Suprapubic skin (tissue), 4 donors: ENCODE measurements at regions not wholly inside any gene's neighbourhood (a gene's known extent, or its start where the extent isn't known, plus 50 kb on each side); places are given as distances from the start of the nearest gene placed in this dataset.
"Not testable (repeated sequence)": the region's sequence is repeated elsewhere in the genome, so short reads cannot be mapped to it uniquely, and the experiment has no call there.

Experiments used
- DNase-seq, 2 donors: peaks; one replicate each; pipeline ENCODE4 v3.0.0-alpha.2; 2019; ENCODE audit warnings: low spot score in 2 of 2
- H3K27ac ChIP-seq: fragments of 200-600 bp; sonication (generic); one replicate; pipeline ENCODE4 v1.5.1; 2019
- H3K27me3 ChIP-seq: fragments of 200-600 bp; sonication (generic); one replicate; pipeline ENCODE4 v1.5.1; 2019
- H3K36me3 ChIP-seq: fragments of 200-600 bp; sonication (generic); one replicate; pipeline ENCODE4 v1.5.1; 2019
- H3K4me1 ChIP-seq: fragments of 200-600 bp; sonication (generic); one replicate; pipeline ENCODE4 v1.5.1; 2019
- H3K4me3 ChIP-seq: fragments of 200-600 bp; sonication (generic); one replicate; pipeline ENCODE4 v1.5.1; 2019; ENCODE audit warnings: mild to moderate bottlenecking
- H3K9me3 ChIP-seq: fragments of 200-600 bp; sonication (generic); one replicate; pipeline ENCODE4 v1.5.1; 2019
- EP300 ChIP-seq: sonication (generic); formaldehyde crosslinking; IDR thresholded peaks from one replicate; pipeline ENCODE4 v1.6.1; 2017; ENCODE audit warnings: antibody characterized with exemption
- POLR2A ChIP-seq, 2 donors: fragments of 450-650 bp; IDR thresholded peaks; one replicate each; pipeline ENCODE4 v1.6.1; 2017; ENCODE audit warnings: antibody characterized with exemption in 2 of 2, mild to moderate bottlenecking in 2 of 2, moderate library complexity in 2 of 2
- POLR2AphosphoS5 ChIP-seq, 3 donors: sonication (generic); formaldehyde crosslinking; IDR thresholded peaks; one replicate each; pipeline ENCODE4 v1.6.1; 2017; ENCODE audit warnings: antibody characterized with exemption in 3 of 3
- WGBS: methylation state at CpG from one replicate; pipeline ENCODE4 v1.1.5; 2018; 5-methylcytosine and 5-hydroxymethylcytosine counted together
- TF ChIP-seq, protein P1 (sequence below), 2 donors: fragments of 200-600 bp in 1 of 2; fragments of 450-650 bp in 1 of 2; sonication (generic) in 1 of 2; IDR thresholded peaks; one replicate each; pipeline ENCODE4 v1.5.1; 2016 to 2019; ENCODE audit warnings: antibody characterized with exemption in 2 of 2, mild to moderate bottlenecking in 1 of 2, moderate library complexity in 1 of 2

DNA sequence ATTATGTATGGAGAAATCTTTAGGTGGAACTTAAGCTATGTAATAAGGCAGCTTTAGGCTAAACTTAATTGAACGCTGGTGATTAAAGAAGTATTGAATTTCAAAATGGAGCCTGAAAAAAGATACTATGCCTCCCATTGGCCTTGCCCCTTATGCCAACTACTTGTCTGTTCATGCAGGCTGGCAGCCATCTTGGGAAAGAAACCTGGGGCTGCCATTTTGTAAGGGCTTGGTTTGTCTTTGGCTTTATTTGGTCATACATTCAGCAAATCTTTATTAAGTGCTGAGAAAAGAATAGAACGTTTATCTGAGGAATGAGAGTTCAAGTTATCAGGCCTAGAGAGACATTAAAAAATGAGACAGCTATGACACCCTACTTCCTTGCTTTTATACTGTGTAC is 231.3 kb downstream of the KCNE4 start:
- TF ChIP-seq POLR2AphosphoS5 (IDR thresholded peaks at IDR 0.05) = no peak
- no peak for TF ChIP-seq EP300
- no peak for TF ChIP-seq POLR2A (IDR thresholded peaks at IDR 0.05)
- TF ChIP-seq, protein P1, sequence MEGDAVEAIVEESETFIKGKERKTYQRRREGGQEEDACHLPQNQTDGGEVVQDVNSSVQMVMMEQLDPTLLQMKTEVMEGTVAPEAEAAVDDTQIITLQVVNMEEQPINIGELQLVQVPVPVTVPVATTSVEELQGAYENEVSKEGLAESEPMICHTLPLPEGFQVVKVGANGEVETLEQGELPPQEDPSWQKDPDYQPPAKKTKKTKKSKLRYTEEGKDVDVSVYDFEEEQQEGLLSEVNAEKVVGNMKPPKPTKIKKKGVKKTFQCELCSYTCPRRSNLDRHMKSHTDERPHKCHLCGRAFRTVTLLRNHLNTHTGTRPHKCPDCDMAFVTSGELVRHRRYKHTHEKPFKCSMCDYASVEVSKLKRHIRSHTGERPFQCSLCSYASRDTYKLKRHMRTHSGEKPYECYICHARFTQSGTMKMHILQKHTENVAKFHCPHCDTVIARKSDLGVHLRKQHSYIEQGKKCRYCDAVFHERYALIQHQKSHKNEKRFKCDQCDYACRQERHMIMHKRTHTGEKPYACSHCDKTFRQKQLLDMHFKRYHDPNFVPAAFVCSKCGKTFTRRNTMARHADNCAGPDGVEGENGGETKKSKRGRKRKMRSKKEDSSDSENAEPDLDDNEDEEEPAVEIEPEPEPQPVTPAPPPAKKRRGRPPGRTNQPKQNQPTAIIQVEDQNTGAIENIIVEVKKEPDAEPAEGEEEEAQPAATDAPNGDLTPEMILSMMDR (IDR thresholded peaks at IDR 0.05) = no peak

DNA sequence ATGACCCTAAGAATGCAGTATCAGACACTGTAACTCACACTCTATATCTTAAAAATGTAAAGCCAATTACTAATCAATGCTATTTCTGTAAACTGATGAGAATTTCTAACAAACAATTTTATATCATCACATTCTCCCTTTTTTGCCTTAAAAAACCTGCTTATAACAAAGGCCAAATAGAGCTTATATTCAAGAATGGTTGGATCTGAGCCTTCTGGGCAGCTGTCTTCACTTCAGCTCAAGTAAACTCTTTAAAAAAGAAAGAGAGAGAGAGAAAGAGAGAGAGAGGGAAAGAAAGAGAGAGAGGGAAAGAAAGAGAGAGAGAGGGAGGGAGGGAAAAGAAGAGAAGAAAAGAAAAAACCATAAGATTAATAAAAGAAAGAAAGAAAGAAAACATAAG is 231.8 kb downstream of the KCNE4 start:
- DNase-seq = no peak
- Histone ChIP-seq H3K9me3 (no peaks in the 10 kb centered on the region), H3K4me3 (no peak overlapping the region), H3K27me3 (no peaks in the 10 kb centered on the region), H3K36me3 (no peaks in the 10 kb centered on the region), H3K4me1 (no peaks in the 10 kb centered on the region), H3K27ac (no peak overlapping the region)
- TF ChIP-seq EP300 (no peak), POLR2A (IDR thresholded peaks at IDR 0.05) (no peak), POLR2AphosphoS5 (IDR thresholded peaks at IDR 0.05) (no peak)
- TF ChIP-seq, protein P1 (IDR thresholded peaks at IDR 0.05) = no peak

More for the DNA sequence above, 231.3 kb downstream of the KCNE4 start:
- Histone ChIP-seq H3K27ac (no peak overlapping the region), H3K36me3 (no peaks in the 10 kb centered on the region), H3K27me3 (no peaks in the 10 kb centered on the region), H3K4me3 (no peak overlapping the region), H3K9me3 (no peaks in the 10 kb centered on the region), H3K4me1 (no peaks in the 10 kb centered on the region)
- WGBS = 87% methylated on average over 2 of the region's 2 CpGs
- DNase-seq = no peak

DNA sequence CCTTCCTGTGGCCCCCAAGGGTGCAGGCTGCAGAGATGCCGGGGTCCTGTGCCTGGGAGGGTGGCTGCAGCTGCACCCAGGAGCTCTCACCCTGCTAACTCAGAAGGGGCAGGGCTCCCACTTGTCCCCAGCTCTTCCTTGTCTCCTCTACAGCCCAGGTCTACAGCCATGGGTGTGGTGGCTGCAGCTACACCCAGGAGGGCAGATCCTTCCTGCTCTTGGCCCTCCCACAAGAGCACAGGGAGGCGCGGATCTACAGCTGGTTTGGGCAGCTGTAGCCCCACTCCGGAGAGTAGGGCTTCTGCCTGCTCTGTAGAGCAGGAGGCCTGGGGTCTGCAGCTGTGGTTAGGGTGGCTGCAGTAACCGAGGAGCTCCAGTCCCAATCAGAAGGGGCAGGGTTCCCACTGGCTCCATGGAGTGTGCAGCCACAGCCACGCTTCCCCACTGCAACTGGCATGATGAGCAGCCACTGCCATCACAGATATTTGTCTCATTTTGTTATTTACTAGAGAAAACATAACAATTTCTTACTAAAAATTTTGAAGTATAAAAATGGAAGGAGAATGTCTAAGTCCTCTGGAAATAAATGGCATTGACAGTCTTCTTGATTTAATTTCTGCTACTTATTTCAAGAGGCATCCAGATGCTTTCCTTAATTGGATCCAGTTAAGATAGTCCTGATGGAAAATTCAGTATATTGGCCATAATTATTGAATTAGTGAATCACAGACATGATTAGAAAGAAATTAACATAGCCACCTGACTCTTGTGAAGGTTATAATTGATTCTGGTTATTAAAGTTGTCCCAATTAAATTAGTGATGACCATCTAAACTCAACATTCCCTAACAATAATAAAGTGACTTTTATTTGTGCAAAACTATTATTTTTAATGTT is 233.6 kb downstream of the KCNE4 start:
- 85% methylated on average over 5 of the region's 6 CpGs for WGBS
- no peak for DNase-seq
- TF ChIP-seq POLR2AphosphoS5 (IDR thresholded peaks at IDR 0.05) (no peak), EP300 (no peak), POLR2A (IDR thresholded peaks at IDR 0.05) (no peak)
- TF ChIP-seq, protein P1 (IDR thresholded peaks at IDR 0.05) = no peak

DNA sequence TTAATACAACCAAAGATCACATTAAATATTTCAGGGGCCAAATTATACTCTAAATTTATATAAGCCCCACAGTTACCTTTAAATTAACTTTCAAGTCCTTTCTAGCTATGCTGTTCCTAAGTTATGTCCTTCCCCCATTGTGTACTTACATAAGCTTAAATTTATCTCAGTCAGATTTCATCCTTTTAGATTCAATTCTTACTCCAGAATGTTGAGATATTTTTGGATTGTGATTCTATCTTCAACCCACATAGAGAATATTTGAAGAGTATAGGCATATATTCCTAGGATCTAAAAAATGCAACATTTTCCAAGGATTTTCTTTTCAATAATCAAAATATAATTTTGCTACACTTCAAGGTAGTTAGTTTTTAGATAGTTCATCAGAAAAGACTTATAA is 242.8 kb downstream of the KCNE4 start:
- Histone ChIP-seq H3K36me3 (no peaks in the 10 kb centered on the region), H3K4me3 (no peak overlapping the region), H3K27me3 (no peaks in the 10 kb centered on the region), H3K27ac (no peak overlapping the region), H3K9me3 (no peaks in the 10 kb centered on the region), H3K4me1 (no peaks in the 10 kb centered on the region)
- no peak for TF ChIP-seq POLR2AphosphoS5 (IDR thresholded peaks at IDR 0.05)
- TF ChIP-seq, protein P1 (IDR thresholded peaks at IDR 0.05) = no peak
- no peak for TF ChIP-seq EP300
- DNase-seq = no peak

More for the DNA sequence above, 233.6 kb downstream of the KCNE4 start:
- Histone ChIP-seq H3K27me3 (no peaks in the 10 kb centered on the region), H3K9me3 (no peaks in the 10 kb centered on the region), H3K4me3 (no peak overlapping the region), H3K4me1 (no peaks in the 10 kb centered on the region), H3K27ac (no peak overlapping the region), H3K36me3 (no peaks in the 10 kb centered on the region)

DNA sequence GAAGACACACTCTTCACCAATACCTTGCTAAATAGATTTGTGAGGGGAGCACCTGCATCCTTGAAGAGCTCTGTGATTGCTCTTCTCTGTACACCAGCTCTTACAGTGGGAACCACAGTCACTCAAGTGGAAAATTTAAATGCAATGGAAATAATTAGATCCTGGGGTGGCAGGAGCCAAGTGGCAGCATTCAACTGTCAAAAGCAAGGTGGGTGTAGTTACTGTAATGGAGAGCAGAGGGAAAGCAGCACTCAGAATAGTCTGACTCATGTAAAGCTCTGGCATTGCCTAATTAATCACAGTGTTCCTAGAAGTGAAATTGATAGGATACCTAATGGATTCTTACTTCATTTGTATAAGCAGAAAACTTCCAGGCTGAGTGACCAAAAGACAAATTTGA is 245.8 kb downstream of the KCNE4 start:
- Histone ChIP-seq H3K27ac (no peak overlapping the region), H3K9me3 (no peaks in the 10 kb centered on the region), H3K36me3 (no peaks in the 10 kb centered on the region), H3K4me1 (no peaks in the 10 kb centered on the region), H3K27me3 (no peaks in the 10 kb centered on the region), H3K4me3 (no peak overlapping the region)
- TF ChIP-seq, protein P1 (IDR thresholded peaks at IDR 0.05) = no peak
- TF ChIP-seq EP300 (no peak), POLR2AphosphoS5 (IDR thresholded peaks at IDR 0.05) (no peak), POLR2A (IDR thresholded peaks at IDR 0.05) (no peak)
- DNase-seq = no peak

DNA sequence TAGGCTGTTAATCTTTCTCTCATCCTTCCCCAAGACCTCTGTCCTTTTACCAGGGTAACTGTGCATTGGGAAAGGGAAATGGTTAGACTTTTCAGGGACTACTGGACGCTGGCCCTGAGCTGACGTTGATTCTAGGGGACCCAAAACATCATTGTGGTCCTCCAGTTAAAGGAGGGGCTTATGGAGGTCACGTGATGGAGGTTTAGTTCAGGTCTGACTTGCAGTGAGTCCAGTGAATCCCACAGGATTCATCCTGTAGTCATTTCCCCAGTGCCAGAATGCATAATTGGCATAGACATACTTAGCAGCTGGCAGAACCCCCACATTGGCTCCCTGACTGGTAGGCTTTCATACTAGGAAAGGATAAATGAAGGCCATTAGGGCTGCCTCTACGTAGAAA is 246.3 kb downstream of the KCNE4 start:
- not testable (repeated sequence) for H3K27me3 ChIP-seq

More for the DNA sequence above, 246.3 kb downstream of the KCNE4 start:
- not testable (repeated sequence) for H3K4me3 ChIP-seq, H3K4me1 ChIP-seq, H3K36me3 ChIP-seq, H3K27ac ChIP-seq, DNase-seq, H3K9me3 ChIP-seq
- 70% methylated on average over 4 of the region's 4 CpGs for WGBS
